ENCODE measurements at regions not wholly inside any gene's neighbourhood (a gene's known extent, or its start where the extent isn't known, plus 50 kb on each side); places are given as distances from the start of the nearest gene placed in this dataset.

GRCh38 chr5:155844542-155844941 is 482.4 kb upstream of the SGCD start:
- no peaks in the 10 kb centered on the region for H3K9me3 ChIP-seq (ENCODE audit: control insufficient read depth in 1 of 2, low read length in 2 of 2)
- H3K4me3 ChIP-seq (ENCODE audit: low read depth in 1 of 2, low read length in 2 of 2), result no peak overlapping the region
- no peak overlapping the region for H3K27ac ChIP-seq (ENCODE audit: low read depth, low read length)
- H3K27me3 ChIP-seq (ENCODE audit: control insufficient read depth in 1 of 2, insufficient read depth in 2 of 2, low read length in 2 of 2), result no peaks in the 10 kb centered on the region
- no peaks in the 10 kb centered on the region for H3K36me3 ChIP-seq (ENCODE audit: control insufficient read depth in 1 of 2, insufficient read depth in 2 of 2, low read length in 2 of 2)
- H3K4me1 ChIP-seq (ENCODE audit: control insufficient read depth in 1 of 2, insufficient read depth in 2 of 2, low read length in 2 of 2), result no peaks in the 10 kb centered on the region
- no peak overlapping the region for H3K9ac ChIP-seq (ENCODE audit: low read depth in 1 of 2, low read length in 2 of 2)

- no peak overlapping the region for H3K9ac ChIP-seq (ENCODE audit: low read depth in 1 of 2, low read length in 2 of 2)
- no peaks in the 10 kb centered on the region for H3K4me1 ChIP-seq (ENCODE audit: control insufficient read depth in 1 of 2, insufficient read depth in 2 of 2, low read length in 2 of 2)
- no peak overlapping the region for H3K27ac ChIP-seq (ENCODE audit: low read depth, low read length)
- H3K36me3 ChIP-seq (ENCODE audit: control insufficient read depth in 1 of 2, insufficient read depth in 2 of 2, low read length in 2 of 2), result no peaks in the 10 kb centered on the region
- H3K27me3 ChIP-seq (ENCODE audit: control insufficient read depth in 1 of 2, insufficient read depth in 2 of 2, low read length in 2 of 2), result no peaks in the 10 kb centered on the region
- H3K4me3 ChIP-seq (ENCODE audit: low read depth in 1 of 2, low read length in 2 of 2), result no peak overlapping the region
- no peaks in the 10 kb centered on the region for H3K9me3 ChIP-seq (ENCODE audit: control insufficient read depth in 1 of 2, low read length in 2 of 2)
Observed at GRCh38 chr5:155850370-155850769, 476.6 kb upstream of the SGCD start.

- no peaks in the 10 kb centered on the region for H3K4me1 ChIP-seq (ENCODE audit: control insufficient read depth in 1 of 2, insufficient read depth in 2 of 2, low read length in 2 of 2)
- H3K9me3 ChIP-seq (ENCODE audit: control insufficient read depth in 1 of 2, low read length in 2 of 2), result no peaks in the 10 kb centered on the region
- H3K36me3 ChIP-seq (ENCODE audit: control insufficient read depth in 1 of 2, insufficient read depth in 2 of 2, low read length in 2 of 2), result no peaks in the 10 kb centered on the region
- no peaks in the 10 kb centered on the region for H3K27me3 ChIP-seq (ENCODE audit: control insufficient read depth in 1 of 2, insufficient read depth in 2 of 2, low read length in 2 of 2)
- H3K4me3 ChIP-seq (ENCODE audit: low read depth in 1 of 2, low read length in 2 of 2), result no peak overlapping the region
- no peak overlapping the region for H3K27ac ChIP-seq (ENCODE audit: low read depth, low read length)
- H3K9ac ChIP-seq (ENCODE audit: low read depth in 1 of 2, low read length in 2 of 2), result no peak overlapping the region
Observed at GRCh38 chr5:155866971-155867370, 460.0 kb upstream of the SGCD start.

DNA sequence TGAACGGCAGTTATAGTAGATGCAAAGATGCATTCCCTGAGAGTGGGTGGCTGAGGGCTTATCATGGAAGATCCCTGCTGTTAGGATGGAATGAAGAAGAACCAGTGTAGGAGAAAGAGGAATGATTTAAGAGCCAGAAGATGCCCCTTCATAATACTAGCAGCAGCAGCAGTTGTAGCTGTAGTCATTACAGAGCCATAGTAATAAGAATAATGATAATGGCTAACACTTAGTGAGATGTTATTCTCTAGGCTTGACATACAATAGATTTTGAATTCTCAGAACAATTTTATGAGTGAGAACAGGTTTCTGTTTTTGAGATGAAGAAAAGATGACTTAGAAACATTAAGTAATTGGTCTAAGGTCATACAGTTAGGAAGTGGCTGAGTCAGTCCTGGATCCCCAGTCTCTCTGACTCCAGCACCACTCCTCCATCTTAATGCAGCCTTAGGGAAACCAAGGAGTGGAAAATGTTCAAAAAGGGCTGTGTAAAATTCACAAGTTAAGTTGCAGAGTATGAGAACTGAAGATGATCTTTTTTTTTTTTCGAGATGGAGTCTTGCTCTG is 459.4 kb upstream of the SGCD start:
- no peaks in the 10 kb centered on the region for H3K9me3 ChIP-seq (ENCODE audit: control insufficient read depth in 1 of 2, low read length in 2 of 2)
- no peak overlapping the region for H3K4me3 ChIP-seq (ENCODE audit: low read depth in 1 of 2, low read length in 2 of 2)
- H3K27ac ChIP-seq (ENCODE audit: low read depth, low read length), result no peak overlapping the region
- H3K4me1 ChIP-seq (ENCODE audit: control insufficient read depth in 1 of 2, insufficient read depth in 2 of 2, low read length in 2 of 2), result no peaks in the 10 kb centered on the region
- H3K9ac ChIP-seq (ENCODE audit: low read depth in 1 of 2, low read length in 2 of 2), result no peak overlapping the region
- H3K36me3 ChIP-seq (ENCODE audit: control insufficient read depth in 1 of 2, insufficient read depth in 2 of 2, low read length in 2 of 2), result no peaks in the 10 kb centered on the region
- no peaks in the 10 kb centered on the region for H3K27me3 ChIP-seq (ENCODE audit: control insufficient read depth in 1 of 2, insufficient read depth in 2 of 2, low read length in 2 of 2)

- H3K4me1 ChIP-seq (ENCODE audit: control insufficient read depth in 1 of 2, insufficient read depth in 2 of 2, low read length in 2 of 2), result no peaks in the 10 kb centered on the region
- no peak overlapping the region for H3K9ac ChIP-seq (ENCODE audit: low read depth in 1 of 2, low read length in 2 of 2)
- H3K4me3 ChIP-seq (ENCODE audit: low read depth in 1 of 2, low read length in 2 of 2), result no peak overlapping the region
- H3K27ac ChIP-seq (ENCODE audit: low read depth, low read length), result no peak overlapping the region
- no peaks in the 10 kb centered on the region for H3K9me3 ChIP-seq (ENCODE audit: control insufficient read depth in 1 of 2, low read length in 2 of 2)
- H3K36me3 ChIP-seq (ENCODE audit: control insufficient read depth in 1 of 2, insufficient read depth in 2 of 2, low read length in 2 of 2), result no peaks in the 10 kb centered on the region
- no peaks in the 10 kb centered on the region for H3K27me3 ChIP-seq (ENCODE audit: control insufficient read depth in 1 of 2, insufficient read depth in 2 of 2, low read length in 2 of 2)
Observed at GRCh38 chr5:155870636-155871035, 456.3 kb upstream of the SGCD start.

DNA sequence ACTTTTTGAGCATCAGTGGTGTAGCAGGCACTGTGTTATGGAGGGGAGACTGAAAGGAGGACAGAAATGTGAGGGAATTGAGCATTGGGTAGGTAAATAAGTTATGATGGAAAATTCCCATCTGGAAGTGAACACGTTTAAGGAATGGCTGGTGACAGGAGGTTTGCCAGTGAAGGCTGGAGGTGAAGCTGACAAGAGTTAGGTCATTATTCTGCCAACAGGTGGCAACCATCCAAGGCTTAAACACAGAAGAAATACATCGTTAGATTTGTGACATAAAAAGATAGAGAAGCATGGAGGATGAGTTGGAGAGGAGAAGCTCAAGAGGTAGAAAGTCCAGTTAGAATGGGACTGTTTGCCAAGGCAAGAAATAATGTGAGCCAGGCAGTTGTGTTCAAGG is 455.3 kb upstream of the SGCD start:
- no peak overlapping the region for H3K27ac ChIP-seq (ENCODE audit: low read depth, low read length)
- no peaks in the 10 kb centered on the region for H3K27me3 ChIP-seq (ENCODE audit: control insufficient read depth in 1 of 2, insufficient read depth in 2 of 2, low read length in 2 of 2)
- no peaks in the 10 kb centered on the region for H3K9me3 ChIP-seq (ENCODE audit: control insufficient read depth in 1 of 2, low read length in 2 of 2)
- no peak overlapping the region for H3K4me3 ChIP-seq (ENCODE audit: low read depth in 1 of 2, low read length in 2 of 2)
- no peaks in the 10 kb centered on the region for H3K4me1 ChIP-seq (ENCODE audit: control insufficient read depth in 1 of 2, insufficient read depth in 2 of 2, low read length in 2 of 2)
- H3K9ac ChIP-seq (ENCODE audit: low read depth in 1 of 2, low read length in 2 of 2), result no peak overlapping the region
- no peaks in the 10 kb centered on the region for H3K36me3 ChIP-seq (ENCODE audit: control insufficient read depth in 1 of 2, insufficient read depth in 2 of 2, low read length in 2 of 2)

DNA sequence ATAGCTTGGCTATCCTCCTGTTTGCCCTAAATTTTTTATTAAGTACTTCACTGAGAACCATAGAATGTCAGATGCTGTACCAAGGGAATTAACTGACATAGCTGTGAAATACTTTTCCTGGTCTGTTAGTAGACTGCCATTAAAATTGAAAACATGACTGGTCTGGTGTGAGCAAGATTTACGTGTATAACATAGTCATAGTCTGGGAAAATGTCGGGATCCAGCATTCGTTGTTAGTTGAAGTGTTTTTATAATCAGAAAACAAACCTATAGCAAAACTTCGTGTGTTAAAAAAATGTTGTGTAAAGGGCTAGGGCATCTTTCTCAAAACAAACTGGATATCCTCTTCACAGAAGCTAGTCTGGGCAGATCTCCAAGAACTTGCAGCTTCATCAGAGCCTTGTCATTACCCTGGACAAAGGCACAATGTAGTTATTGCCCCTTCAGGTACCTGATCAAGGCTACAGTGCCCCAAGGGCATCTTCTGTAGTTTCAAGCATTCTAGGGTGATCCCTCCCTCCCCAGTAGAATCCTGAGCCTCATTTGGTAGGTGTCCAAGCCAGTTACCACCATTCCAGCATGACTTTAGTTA is 454.2 kb upstream of the SGCD start:
- Histone ChIP-seq H3K9ac (ENCODE audit: low read depth in 1 of 2, low read length in 2 of 2) (no peak overlapping the region), H3K4me3 (ENCODE audit: low read depth in 1 of 2, low read length in 2 of 2) (no peak overlapping the region), H3K27ac (ENCODE audit: low read depth, low read length) (no peak overlapping the region), H3K36me3 (ENCODE audit: control insufficient read depth in 1 of 2, insufficient read depth in 2 of 2, low read length in 2 of 2) (no peaks in the 10 kb centered on the region), H3K27me3 (ENCODE audit: control insufficient read depth in 1 of 2, insufficient read depth in 2 of 2, low read length in 2 of 2) (no peaks in the 10 kb centered on the region), H3K4me1 (ENCODE audit: control insufficient read depth in 1 of 2, insufficient read depth in 2 of 2, low read length in 2 of 2) (no peaks in the 10 kb centered on the region), H3K9me3 (ENCODE audit: control insufficient read depth in 1 of 2, low read length in 2 of 2) (no peaks in the 10 kb centered on the region)

DNA sequence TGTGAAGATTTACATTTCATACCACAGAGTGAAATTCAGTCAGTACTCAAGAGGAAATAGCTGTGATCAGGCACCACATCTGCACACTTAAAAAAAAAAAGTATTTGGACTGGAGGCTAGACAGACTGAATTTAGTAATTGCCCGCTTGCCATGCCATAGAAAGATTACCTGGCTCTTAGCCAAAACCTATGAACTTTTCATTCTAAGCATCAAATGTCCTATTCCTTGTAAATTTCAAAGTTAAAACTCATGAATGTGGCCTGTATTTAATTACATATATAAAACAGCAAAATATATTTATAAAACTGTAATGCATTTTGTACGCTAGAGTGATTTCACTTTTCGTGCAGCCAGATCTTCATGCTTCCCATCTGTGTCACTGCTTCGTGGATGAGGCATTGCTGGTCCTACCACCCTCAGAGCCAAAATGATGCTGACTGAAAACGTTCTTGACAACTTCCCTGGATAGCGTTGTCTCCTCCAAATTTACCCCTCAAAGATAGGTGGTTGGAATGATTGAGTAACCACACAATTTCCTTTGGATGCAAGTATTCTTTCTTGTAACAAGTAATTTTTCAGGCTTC is 447.9 kb upstream of the SGCD start:
- H3K9ac ChIP-seq (ENCODE audit: low read depth in 1 of 2, low read length in 2 of 2), result no peak overlapping the region

GRCh38 chr5:155884041-155884440 is 442.9 kb upstream of the SGCD start:
- Histone ChIP-seq H3K4me3 (ENCODE audit: low read depth in 1 of 2, low read length in 2 of 2) (no peak overlapping the region), H3K9me3 (ENCODE audit: control insufficient read depth in 1 of 2, low read length in 2 of 2) (no peaks in the 10 kb centered on the region), H3K27ac (ENCODE audit: low read depth, low read length) (no peak overlapping the region), H3K4me1 (ENCODE audit: control insufficient read depth in 1 of 2, insufficient read depth in 2 of 2, low read length in 2 of 2) (no peaks in the 10 kb centered on the region), H3K9ac (ENCODE audit: low read depth in 1 of 2, low read length in 2 of 2) (no peak overlapping the region), H3K27me3 (ENCODE audit: control insufficient read depth in 1 of 2, insufficient read depth in 2 of 2, low read length in 2 of 2) (no peaks in the 10 kb centered on the region), H3K36me3 (ENCODE audit: control insufficient read depth in 1 of 2, insufficient read depth in 2 of 2, low read length in 2 of 2) (no peaks in the 10 kb centered on the region)

More for the DNA sequence above, 447.9 kb upstream of the SGCD start:
- Histone ChIP-seq H3K9me3 (ENCODE audit: control insufficient read depth in 1 of 2, low read length in 2 of 2) (no peaks in the 10 kb centered on the region), H3K4me3 (ENCODE audit: low read depth in 1 of 2, low read length in 2 of 2) (no peak overlapping the region), H3K36me3 (ENCODE audit: control insufficient read depth in 1 of 2, insufficient read depth in 2 of 2, low read length in 2 of 2) (no peaks in the 10 kb centered on the region), H3K27me3 (ENCODE audit: control insufficient read depth in 1 of 2, insufficient read depth in 2 of 2, low read length in 2 of 2) (no peaks in the 10 kb centered on the region), H3K27ac (ENCODE audit: low read depth, low read length) (no peak overlapping the region), H3K4me1 (ENCODE audit: control insufficient read depth in 1 of 2, insufficient read depth in 2 of 2, low read length in 2 of 2) (no peaks in the 10 kb centered on the region)

DNA sequence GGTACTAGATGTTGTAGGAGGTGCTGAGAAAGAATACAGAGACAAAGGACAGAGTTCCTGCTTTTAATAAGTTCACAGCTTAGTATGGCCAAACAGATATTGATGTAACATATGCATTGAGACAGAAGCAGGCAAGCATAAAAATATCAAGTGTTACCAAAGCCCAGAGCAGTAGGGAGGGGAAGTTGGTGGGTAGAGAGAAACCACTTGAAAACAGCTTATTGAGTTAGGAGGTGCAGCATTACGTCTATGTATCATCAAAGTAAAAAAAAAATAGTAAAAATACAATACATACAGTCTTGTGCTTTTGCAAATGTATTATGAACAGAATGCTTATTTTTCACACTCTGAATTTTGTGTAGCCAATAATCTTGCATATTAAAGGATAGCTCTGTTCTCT is 441.8 kb upstream of the SGCD start:
- Histone ChIP-seq H3K9ac (ENCODE audit: low read depth in 1 of 2, low read length in 2 of 2) (no peak overlapping the region), H3K27ac (ENCODE audit: low read depth, low read length) (no peak overlapping the region), H3K9me3 (ENCODE audit: control insufficient read depth in 1 of 2, low read length in 2 of 2) (no peaks in the 10 kb centered on the region), H3K36me3 (ENCODE audit: control insufficient read depth in 1 of 2, insufficient read depth in 2 of 2, low read length in 2 of 2) (no peaks in the 10 kb centered on the region), H3K4me1 (ENCODE audit: control insufficient read depth in 1 of 2, insufficient read depth in 2 of 2, low read length in 2 of 2) (no peaks in the 10 kb centered on the region), H3K27me3 (ENCODE audit: control insufficient read depth in 1 of 2, insufficient read depth in 2 of 2, low read length in 2 of 2) (no peaks in the 10 kb centered on the region), H3K4me3 (ENCODE audit: low read depth in 1 of 2, low read length in 2 of 2) (no peak overlapping the region)
